Neuron (in vitro differentiated cells): ENCODE measurements at regions not wholly inside any gene's neighbourhood (a gene's known extent, or its start where the extent isn't known, plus 50 kb on each side); places are given as distances from the start of the nearest gene placed in this dataset.

Experiments
- H2AFZ ChIP-seq: one replicate; pipeline ENCODE4 v1.6.1; 2013; ENCODE audit warnings: low read depth, mild to moderate bottlenecking, inconsistent platforms, low read length, moderate library complexity
- H3K27me3 ChIP-seq: one replicate; pipeline ENCODE4 v1.6.1; 2013; ENCODE audit warnings: low read length; ENCODE audit not compliant: insufficient read depth
- H3K36me3 ChIP-seq: one replicate; pipeline ENCODE4 v1.6.1; 2013; ENCODE audit warnings: low read length; ENCODE audit not compliant: insufficient read depth
- H3K4me1 ChIP-seq: one replicate; pipeline ENCODE4 v1.6.1; 2013; ENCODE audit warnings: low read length; ENCODE audit not compliant: insufficient read depth
- H3K4me3 ChIP-seq: 2 replicates; pipeline ENCODE4 v1.5.1; 2013; ENCODE audit warnings: mild to moderate bottlenecking, low read length, moderate library complexity
- H3K9me3 ChIP-seq: one replicate; pipeline ENCODE4 v1.6.1; 2013; ENCODE audit warnings: low read length

DNA sequence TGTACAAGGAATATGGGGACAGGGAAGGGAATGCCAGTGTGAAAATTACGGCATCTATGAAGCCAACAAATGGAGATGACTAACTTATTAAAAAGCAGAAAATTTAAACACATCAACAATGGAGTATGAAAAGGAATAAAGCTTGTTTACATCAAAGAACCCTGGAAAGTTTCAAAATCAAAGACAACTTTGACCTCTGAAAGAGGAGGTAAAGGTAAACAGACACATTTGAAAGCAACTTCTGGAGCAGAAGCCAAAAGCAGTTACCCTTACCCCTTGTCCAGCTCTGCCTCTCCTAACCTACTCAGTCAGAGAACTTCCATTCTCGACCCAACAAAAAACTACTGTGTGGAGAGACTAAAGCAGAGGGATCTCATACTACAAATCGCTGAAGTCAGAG is 184.3 kb downstream of the DUSP6 start:
- H3K27me3 ChIP-seq = no peaks in the 10 kb centered on the region
- peaks cover 11% of the 10 kb centered on the region for H3K4me1 ChIP-seq
- H3K36me3 ChIP-seq = no peaks in the 10 kb centered on the region
- H3K9me3 ChIP-seq = no peaks in the 10 kb centered on the region
- H2AFZ ChIP-seq = no peak overlapping the region
- no peak overlapping the region for H3K4me3 ChIP-seq

DNA sequence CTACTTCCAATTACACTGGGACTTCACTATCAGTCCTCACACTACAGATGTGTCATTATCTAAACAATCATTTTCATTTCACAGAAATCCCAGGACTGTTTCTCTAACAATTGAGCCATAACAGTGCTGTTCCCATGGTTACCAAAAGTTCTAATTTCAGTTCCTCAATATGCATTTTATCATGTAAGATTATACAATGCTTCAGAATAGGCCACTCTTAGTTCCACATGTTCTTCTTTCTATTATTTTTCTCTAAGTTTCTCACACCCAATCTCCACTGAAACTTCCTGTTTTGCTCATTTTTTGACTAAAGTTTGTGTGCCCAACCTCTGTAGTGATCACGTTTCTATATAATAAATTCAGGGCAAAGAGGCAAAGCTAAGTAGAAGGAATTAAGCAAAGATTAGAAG is 185.8 kb downstream of the DUSP6 start:
- H2AFZ ChIP-seq = peak overlapping the region; percentile 4
- no peaks in the 10 kb centered on the region for H3K36me3 ChIP-seq
- no peak overlapping the region for H3K4me3 ChIP-seq
- no peaks in the 10 kb centered on the region for H3K9me3 ChIP-seq
- no peaks in the 10 kb centered on the region for H3K27me3 ChIP-seq
- peaks cover 17% of the 10 kb centered on the region for H3K4me1 ChIP-seq

DNA sequence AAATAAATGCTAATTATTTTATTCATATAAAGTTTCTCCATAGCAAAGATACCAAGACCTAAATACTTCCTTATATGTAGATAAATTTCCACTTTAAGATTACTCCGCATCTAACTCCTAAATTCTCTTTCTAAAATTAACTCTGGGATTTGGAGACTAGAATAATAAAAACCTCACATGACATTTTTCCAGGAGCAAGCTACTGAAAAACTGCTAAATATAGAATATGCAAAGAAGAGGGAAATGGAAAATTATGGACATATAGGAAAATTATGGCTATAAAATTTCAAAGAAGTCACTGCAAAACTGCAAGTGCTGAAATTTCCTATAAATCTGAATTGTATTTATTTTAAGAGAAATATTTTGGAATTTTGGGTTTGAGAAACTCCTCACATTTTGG is 186.2 kb downstream of the DUSP6 start:
- Histone ChIP-seq H3K27me3 (no peaks in the 10 kb centered on the region), H2AFZ (no peak overlapping the region), H3K36me3 (no peaks in the 10 kb centered on the region), H3K9me3 (no peaks in the 10 kb centered on the region), H3K4me1 (peaks cover 21% of the 10 kb centered on the region), H3K4me3 (no peak overlapping the region)

DNA sequence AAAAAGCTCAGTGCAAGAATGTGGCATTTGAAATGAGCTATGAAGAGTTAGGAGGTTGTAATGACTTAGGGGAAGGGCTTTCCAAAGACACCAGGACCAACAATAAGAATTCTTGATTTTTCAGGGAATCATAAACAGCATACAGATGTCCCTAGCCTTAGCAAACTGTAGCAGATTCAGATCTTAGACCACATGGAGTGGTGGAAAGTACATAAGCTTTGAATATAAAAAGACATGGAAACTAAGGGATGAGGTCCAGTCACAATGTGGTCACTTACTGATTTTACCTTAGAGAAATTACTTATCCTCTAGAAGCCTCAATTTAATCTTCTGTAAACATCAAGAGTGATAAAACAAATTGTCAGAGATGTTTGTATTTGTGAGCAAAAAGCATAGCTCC is 186.6 kb downstream of the DUSP6 start:
- Histone ChIP-seq H3K4me3 (no peak overlapping the region), H3K36me3 (no peaks in the 10 kb centered on the region), H3K27me3 (no peaks in the 10 kb centered on the region), H3K4me1 (peaks cover 21% of the 10 kb centered on the region), H2AFZ (no peak overlapping the region), H3K9me3 (no peaks in the 10 kb centered on the region)

DNA sequence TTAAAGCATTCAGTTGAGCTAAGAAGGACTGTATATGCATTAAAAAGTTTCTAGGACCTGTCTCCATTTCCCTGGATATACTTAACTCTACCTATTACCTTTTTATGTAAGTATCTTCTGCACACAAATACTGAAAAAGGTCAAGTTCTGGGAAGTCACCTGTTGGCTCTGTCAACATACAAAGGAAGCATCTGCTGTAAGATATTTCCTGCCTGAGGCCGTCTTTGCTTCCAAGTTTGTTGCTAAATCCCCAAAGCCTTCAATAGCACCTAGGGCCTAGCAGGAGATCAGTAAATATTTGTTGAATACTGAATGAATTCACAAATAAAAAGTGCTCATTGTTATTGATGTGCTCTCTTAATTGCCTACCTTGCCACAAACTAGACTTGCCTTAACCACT is 188.4 kb downstream of the DUSP6 start:
- H3K36me3 ChIP-seq = no peaks in the 10 kb centered on the region
- no peak overlapping the region for H2AFZ ChIP-seq
- no peak overlapping the region for H3K4me3 ChIP-seq
- no peaks in the 10 kb centered on the region for H3K9me3 ChIP-seq
- peaks cover 21% of the 10 kb centered on the region for H3K4me1 ChIP-seq
- H3K27me3 ChIP-seq = no peaks in the 10 kb centered on the region

DNA sequence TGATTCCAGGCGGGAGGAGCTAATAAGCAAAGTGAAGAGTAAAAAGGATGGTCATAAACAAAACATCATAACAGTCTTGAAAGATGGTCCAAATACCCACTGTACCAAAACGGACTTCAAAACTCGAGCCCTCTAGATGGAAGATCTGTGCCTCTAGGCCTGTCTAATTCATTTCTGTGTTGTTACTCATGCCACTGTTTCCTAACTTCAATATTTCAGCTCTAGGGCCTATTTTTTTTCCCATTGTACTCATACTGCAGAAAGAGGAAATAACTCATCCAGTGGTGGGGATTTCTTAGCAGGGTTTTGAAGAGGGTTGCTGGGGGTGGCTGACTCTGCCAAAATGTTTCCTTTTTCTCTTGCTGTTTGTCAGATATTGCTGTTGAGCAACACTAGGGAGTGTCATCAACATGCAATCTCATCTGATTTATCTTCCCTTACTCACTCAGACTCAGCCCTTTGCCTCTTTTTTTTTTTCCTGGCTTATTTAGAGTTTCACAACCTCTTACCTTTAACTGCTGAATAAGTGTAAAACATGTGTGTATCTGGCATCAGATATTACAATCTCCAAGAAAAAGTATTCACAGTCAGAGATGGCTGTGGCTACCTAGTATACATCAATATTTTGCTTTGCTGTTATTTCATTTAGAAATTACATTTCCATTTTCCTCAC is 189.6 kb downstream of the DUSP6 start:
- Histone ChIP-seq H3K27me3 (no peaks in the 10 kb centered on the region), H3K9me3 (no peaks in the 10 kb centered on the region), H3K4me1 (peaks cover 21% of the 10 kb centered on the region), H3K36me3 (no peaks in the 10 kb centered on the region), H2AFZ (no peak overlapping the region), H3K4me3 (no peak overlapping the region)

DNA sequence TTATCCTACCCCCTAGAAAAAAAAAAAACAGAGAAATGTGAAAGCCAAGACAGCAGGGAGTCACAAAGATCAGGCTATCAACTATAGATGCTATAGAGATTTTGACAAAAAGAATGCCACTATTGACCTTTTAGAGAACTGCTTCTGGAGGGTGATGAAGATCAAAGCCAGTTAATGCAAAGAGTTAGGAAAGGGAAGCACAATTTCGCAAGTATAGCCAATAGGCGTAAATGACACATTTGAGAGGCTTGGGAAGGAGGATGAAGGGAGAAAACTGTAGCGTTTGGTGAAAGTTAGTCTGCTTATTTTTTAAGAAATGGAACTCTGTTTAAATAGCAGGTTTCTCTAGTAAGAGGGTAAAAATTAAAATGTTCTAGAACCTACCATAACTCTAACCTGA is 190.7 kb downstream of the DUSP6 start:
- no peak overlapping the region for H2AFZ ChIP-seq
- H3K4me3 ChIP-seq = no peak overlapping the region
- no peaks in the 10 kb centered on the region for H3K27me3 ChIP-seq
- H3K4me1 ChIP-seq = peaks cover 19% of the 10 kb centered on the region
- no peaks in the 10 kb centered on the region for H3K9me3 ChIP-seq
- no peaks in the 10 kb centered on the region for H3K36me3 ChIP-seq

DNA sequence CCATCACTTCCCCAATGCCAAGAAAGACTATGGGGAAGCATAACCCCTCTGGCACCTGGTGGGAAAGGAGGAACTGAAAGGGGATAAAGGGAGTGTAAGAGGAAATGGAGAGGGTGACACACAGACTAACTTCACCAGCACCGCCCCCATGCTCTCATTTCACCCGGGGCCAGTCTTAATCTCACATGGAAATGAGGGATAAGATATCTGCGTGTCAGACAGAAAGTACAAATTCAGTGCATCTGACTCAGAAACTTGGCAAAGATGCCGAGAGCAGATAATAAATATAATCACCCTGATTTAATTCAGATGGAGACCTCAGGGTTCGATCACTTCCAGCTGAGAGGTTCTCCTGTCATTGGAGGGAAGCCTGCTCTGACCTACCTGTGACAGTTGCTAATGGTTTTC is 191.6 kb downstream of the DUSP6 start:
- no peak overlapping the region for H2AFZ ChIP-seq
- H3K9me3 ChIP-seq = no peaks in the 10 kb centered on the region
- H3K36me3 ChIP-seq = no peaks in the 10 kb centered on the region
- no peaks in the 10 kb centered on the region for H3K27me3 ChIP-seq
- no peak overlapping the region for H3K4me3 ChIP-seq
- H3K4me1 ChIP-seq = peaks cover 14% of the 10 kb centered on the region

DNA sequence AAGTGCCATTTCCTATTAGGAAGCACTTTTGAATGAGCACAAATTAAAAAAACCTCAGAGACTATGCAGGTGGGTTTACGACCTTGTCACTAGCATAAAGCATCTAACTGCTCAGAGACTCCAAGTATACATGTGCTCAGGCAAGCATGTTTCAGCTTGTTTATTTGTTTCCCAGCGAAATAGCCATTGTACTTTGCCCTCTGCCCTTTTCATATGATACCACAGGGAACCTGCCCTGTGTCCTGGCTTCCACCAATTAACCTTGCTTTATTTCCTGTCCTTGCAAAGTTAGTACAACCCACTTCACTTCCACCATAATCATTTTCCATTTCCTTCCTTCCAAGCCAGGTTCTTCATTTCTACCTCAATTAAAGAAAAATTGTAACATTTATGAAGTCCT is 194.9 kb downstream of the DUSP6 start:
- Histone ChIP-seq H3K4me3 (no peak overlapping the region), H2AFZ (no peak overlapping the region), H3K9me3 (no peaks in the 10 kb centered on the region), H3K27me3 (no peaks in the 10 kb centered on the region), H3K4me1 (peaks cover 11% of the 10 kb centered on the region), H3K36me3 (no peaks in the 10 kb centered on the region)

DNA sequence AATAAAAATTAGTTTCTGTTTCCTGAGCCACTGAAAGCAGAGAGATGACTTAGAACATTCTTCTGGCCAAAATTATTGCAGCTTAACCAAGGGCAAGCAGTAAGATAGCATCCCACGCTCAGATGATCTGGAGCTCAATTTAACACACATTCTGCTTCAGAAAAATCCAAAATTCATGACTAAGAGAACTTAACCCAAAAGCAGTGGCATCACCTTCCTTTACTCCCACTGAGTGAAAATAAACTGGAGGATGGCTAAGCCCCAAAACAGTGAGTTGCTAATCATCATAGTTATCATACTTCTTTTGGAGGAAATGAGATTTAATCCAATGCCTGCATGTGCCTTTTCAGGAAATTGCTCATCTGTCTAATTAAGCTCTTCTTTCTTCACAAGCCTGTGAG is 195.4 kb downstream of the DUSP6 start:
- Histone ChIP-seq H3K27me3 (no peaks in the 10 kb centered on the region), H2AFZ (no peak overlapping the region), H3K36me3 (no peaks in the 10 kb centered on the region), H3K4me1 (peaks cover 7% of the 10 kb centered on the region), H3K4me3 (no peak overlapping the region), H3K9me3 (no peaks in the 10 kb centered on the region)

DNA sequence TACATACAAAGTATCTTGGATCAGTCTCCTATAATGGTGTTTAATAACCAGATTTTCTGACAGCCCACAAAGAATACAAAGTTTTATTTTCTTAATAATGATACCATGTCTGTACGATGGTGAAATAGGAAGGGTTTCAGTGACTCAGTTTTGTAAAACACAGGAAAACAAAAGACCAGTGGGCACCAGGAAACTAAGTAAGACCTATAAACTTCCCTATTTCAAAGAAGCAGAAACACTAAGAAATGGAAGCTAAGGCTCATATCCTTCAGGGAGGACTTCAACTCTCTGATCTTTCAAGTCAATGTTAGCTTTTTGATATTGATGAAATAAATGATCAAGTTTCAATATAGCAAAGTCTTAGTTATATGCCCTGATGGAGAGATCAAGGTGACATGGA is 196.0 kb downstream of the DUSP6 start:
- Histone ChIP-seq H3K27me3 (no peaks in the 10 kb centered on the region), H3K36me3 (no peaks in the 10 kb centered on the region), H2AFZ (no peak overlapping the region), H3K4me1 (peaks cover 2% of the 10 kb centered on the region), H3K4me3 (no peak overlapping the region), H3K9me3 (no peaks in the 10 kb centered on the region)

DNA sequence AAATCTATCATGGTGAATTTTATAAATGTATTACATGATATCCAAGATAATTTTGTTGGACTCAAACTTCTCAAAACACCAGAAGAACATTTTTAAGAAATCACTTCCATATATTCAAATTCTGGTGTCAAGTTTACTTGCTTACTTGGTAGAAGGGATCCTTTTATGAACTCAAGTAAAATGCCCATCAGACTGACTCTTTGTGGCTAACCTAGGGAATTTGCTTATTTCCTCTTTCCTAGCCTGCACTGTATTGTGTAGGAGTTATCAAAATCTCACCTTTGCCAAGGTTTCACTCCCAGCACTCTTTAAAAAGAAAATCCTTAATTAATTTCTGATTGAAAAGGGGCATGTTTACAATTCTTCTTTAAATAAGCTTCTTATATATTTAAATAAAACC is 196.5 kb downstream of the DUSP6 start:
- H3K36me3 ChIP-seq = no peaks in the 10 kb centered on the region
- no peaks in the 10 kb centered on the region for H3K27me3 ChIP-seq
- H3K9me3 ChIP-seq = no peaks in the 10 kb centered on the region
- H3K4me1 ChIP-seq = no peaks in the 10 kb centered on the region
- H2AFZ ChIP-seq = no peak overlapping the region
- no peak overlapping the region for H3K4me3 ChIP-seq

DNA sequence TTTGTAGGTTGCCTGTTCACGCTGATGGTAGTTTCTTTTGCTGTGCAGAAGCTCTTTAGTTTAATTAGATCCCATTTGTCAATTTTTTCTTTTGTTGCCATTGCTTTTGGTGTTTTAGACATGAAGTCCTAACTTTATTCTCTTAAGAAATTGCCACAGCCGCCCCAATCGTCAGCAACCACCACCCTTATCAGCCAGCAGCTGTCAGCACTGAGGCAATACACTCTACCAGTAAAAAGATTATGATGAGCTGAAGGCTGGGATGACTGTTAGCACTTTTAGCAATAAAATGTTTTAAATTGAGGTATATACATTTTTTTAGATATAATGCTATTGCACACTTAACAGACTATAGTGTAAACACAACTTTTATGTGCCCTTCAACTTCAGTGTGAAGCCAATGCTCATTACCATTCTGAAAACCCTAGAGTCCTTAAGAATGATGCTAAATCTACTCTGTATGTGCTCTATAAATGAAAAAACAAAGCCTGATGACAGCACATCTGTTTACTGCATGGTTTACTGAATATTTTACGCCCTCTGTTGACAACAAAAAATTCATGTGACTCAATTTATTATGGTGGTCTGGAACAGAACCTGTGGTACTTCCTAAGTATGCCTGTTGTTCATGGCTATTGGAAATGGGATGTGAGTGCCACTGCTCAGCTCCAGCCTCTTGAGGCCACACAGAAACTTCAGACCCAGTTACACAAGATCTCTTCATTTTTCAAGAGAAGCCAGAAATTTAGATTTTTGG is 197.4 kb downstream of the DUSP6 start:
- H3K4me3 ChIP-seq = no peak overlapping the region
- no peaks in the 10 kb centered on the region for H3K9me3 ChIP-seq
- no peaks in the 10 kb centered on the region for H3K27me3 ChIP-seq
- H3K4me1 ChIP-seq = no peaks in the 10 kb centered on the region
- H2AFZ ChIP-seq = no peak overlapping the region
- no peaks in the 10 kb centered on the region for H3K36me3 ChIP-seq

DNA sequence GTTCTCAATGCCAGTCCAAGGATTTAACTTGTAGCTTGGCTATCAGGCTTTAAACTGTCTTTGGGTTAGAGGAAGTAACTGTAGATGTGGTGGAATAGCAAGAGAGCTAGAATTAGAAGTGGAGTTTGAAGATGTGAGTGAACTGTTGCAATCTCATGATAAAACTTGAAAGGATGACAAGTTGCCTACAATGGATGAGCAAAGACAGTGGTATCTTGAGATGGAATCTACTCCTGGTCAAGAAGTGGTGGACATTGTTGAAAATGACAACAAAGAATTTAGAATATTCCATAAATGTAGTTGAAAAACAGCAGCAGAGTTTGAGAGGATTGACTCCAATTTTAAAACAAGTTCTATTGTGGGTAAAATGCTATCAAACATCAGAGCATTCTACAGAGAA is 199.0 kb downstream of the DUSP6 start:
- Histone ChIP-seq H3K4me3 (no peak overlapping the region), H3K4me1 (no peaks in the 10 kb centered on the region), H3K36me3 (no peaks in the 10 kb centered on the region), H3K9me3 (no peaks in the 10 kb centered on the region), H2AFZ (no peak overlapping the region), H3K27me3 (no peaks in the 10 kb centered on the region)
